ENCODE measurements at regions not wholly inside any gene's neighbourhood (a gene's known extent, or its start where the extent isn't known, plus 50 kb on each side); places are given as distances from the start of the nearest gene placed in this dataset.

DNA sequence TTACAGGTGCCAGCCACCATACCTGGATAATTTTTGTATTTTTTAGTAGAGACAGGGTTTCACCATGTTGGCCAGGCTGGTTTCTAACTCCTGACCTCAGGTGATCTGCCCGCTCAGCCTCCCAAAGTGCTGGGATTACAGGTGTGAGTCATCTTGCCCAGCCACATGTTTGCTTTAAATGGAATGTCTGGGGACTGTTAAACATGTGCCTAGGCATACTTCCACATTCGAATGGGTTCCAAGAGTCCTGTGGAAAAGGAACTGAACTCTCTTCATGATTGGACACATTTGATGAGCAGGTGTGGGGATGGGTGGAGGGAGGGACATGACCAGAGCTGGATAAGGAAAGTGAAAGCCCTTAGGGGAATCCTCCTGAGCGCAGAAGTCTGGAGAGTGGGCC, 58.4 kb upstream of the GREB1L start:
- H3F3A ChIP-seq (replicated peaks; ENCODE audit: insufficient read depth): no peaks in the 10 kb centered on the region
- no peak for DNase-seq
- H3K4me1 ChIP-seq (ENCODE audit: control insufficient read depth in 1 of 2, insufficient read depth in 2 of 2, low read depth in 1 of 2, low read length in 1 of 2): no peaks in the 10 kb centered on the region
- H3K9ac ChIP-seq: no peak overlapping the region
- H3K36me3 ChIP-seq (replicated peaks in 1 of 2; ENCODE audit: control insufficient read depth in 1 of 2, insufficient read depth in 2 of 2, low read length in 1 of 2): no peaks in the 10 kb centered on the region
- H3K4me2 ChIP-seq: no peak overlapping the region
- 20% methylated on average over 3 of the region's 3 CpGs for WGBS (ENCODE audit: low lambda C conversion rate)
- no peak overlapping the region for H3K27ac ChIP-seq (ENCODE audit: low read depth in 2 of 2, low read length in 1 of 2)
- H3K9me3 ChIP-seq: no peaks in the 10 kb centered on the region
- no peak overlapping the region for H3K4me3 ChIP-seq (ENCODE audit: low read depth in 2 of 2, low read length in 1 of 2)
- ChIA-PET POLR2A (no interaction called here), CTCF (interaction anchor here (1.0 to 1.6 kb wide), 2 partner anchors 8 to 12 kb away, joined by 3 to 5 read pairs; no protein-coding TSS in a partner anchor)
- H2AFZ ChIP-seq (ENCODE audit: low read depth): no peak overlapping the region
- H3K79me2 ChIP-seq (ENCODE audit: insufficient read depth): no peaks in the 10 kb centered on the region
- TF ChIP-seq TCF12 (IDR thresholded peaks at IDR 0.05) (0 out of 2 replicates have a peak, but pooled peaks have one; percentile 5), FOXJ3 (CRISPR knock-in tag; IDR thresholded peaks at IDR 0.05) (no peak), CHD2 (IDR thresholded peaks at IDR 0.05; ENCODE audit: low read length, partially characterized antibody) (no peak), ELF1 (IDR thresholded peaks at IDR 0.05) (no peak), RXRA (IDR thresholded peaks at IDR 0.05; ENCODE audit: borderline replicate concordance, low read depth) (no peak), GABPA (IDR thresholded peaks at IDR 0.05; ENCODE audit: low read depth) (no peak), MXI1 (IDR thresholded peaks at IDR 0.05; ENCODE audit: low read depth, low read length) (no peak), SMC3 (IDR thresholded peaks at IDR 0.05; ENCODE audit: low read depth, low read length) (no peak), GATA2 (CRISPR knock-in tag; IDR thresholded peaks at IDR 0.05) (no peak)
- H3K9me2 ChIP-seq: no peaks in the 10 kb centered on the region
- no peaks in the 10 kb centered on the region for H4K20me1 ChIP-seq (ENCODE audit: insufficient read depth)
- no peaks in the 10 kb centered on the region for H3K27me3 ChIP-seq (ENCODE audit: insufficient read depth)

DNA sequence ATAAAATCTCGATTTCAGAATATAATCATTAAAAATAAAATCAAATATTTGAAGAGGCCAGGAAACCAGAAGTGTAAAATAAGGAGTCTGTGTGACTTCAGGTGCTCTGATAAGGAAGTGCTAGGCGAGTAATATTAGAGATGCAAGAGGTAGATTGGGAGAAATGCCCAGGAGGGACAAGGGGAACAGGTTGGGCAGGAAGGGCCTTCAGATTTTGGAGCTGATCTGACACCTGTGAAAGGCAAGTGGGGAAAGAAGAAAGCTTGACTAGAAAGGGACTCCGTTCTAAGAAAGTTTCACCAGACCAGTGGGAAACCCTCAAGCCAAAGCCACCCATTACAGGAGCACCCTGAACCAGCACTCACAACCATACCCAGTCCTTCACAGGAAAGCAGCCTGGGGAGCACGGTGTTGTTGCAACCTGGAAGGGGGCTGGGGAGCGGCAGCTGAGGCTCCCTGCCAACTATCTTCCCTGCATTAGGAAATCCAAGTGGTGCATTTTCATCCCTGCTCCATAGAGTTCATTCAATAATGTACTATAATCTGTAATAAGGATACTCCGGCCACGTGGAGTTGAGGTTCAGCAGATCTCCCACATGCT, 57.5 kb upstream of the GREB1L start:
- H3K9ac ChIP-seq: no peak overlapping the region
- TF ChIP-seq POLR2AphosphoS5 (IDR thresholded peaks at IDR 0.05; ENCODE audit: low read depth, low read length) (no peak), FOXM1 (IDR thresholded peaks at IDR 0.05; ENCODE audit: low read depth) (no peak), EZH2phosphoT487 (IDR thresholded peaks at IDR 0.05; ENCODE audit: borderline replicate concordance, low read depth) (no peak), SIN3A (IDR thresholded peaks at IDR 0.05; ENCODE audit: borderline replicate concordance, low read depth, low read length) (no peak), SMC3 (IDR thresholded peaks at IDR 0.05; ENCODE audit: low read depth, low read length) (no peak), TCF12 (IDR thresholded peaks at IDR 0.05) (no peak), EP300 (IDR thresholded peaks at IDR 0.05; ENCODE audit: borderline replicate concordance in 1 of 2, low read depth in 1 of 2, low read length in 1 of 2) (no peak), RFX5 (IDR thresholded peaks at IDR 0.05; ENCODE audit: low read length) (no peak), MEF2A (IDR thresholded peaks at IDR 0.05; ENCODE audit: borderline replicate concordance, low read depth) (no peak), GATA2 (CRISPR knock-in tag; IDR thresholded peaks at IDR 0.05) (no peak), NRF1 (IDR thresholded peaks at IDR 0.05; ENCODE audit: low read depth, low read length) (no peak), FOXJ3 (CRISPR knock-in tag; IDR thresholded peaks at IDR 0.05) (no peak)
- TF ChIP-seq, protein P1, sequence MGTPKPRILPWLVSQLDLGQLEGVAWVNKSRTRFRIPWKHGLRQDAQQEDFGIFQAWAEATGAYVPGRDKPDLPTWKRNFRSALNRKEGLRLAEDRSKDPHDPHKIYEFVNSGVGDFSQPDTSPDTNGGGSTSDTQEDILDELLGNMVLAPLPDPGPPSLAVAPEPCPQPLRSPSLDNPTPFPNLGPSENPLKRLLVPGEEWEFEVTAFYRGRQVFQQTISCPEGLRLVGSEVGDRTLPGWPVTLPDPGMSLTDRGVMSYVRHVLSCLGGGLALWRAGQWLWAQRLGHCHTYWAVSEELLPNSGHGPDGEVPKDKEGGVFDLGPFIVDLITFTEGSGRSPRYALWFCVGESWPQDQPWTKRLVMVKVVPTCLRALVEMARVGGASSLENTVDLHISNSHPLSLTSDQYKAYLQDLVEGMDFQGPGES (IDR thresholded peaks at IDR 0.05; ENCODE audit: low read depth, low read length): no peak
- TF ChIP-seq, protein P2, sequence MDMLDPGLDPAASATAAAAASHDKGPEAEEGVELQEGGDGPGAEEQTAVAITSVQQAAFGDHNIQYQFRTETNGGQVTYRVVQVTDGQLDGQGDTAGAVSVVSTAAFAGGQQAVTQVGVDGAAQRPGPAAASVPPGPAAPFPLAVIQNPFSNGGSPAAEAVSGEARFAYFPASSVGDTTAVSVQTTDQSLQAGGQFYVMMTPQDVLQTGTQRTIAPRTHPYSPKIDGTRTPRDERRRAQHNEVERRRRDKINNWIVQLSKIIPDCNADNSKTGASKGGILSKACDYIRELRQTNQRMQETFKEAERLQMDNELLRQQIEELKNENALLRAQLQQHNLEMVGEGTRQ (IDR thresholded peaks at IDR 0.05; ENCODE audit: borderline replicate concordance, low read depth, low read length): no peak
- TF ChIP-seq, protein P3, sequence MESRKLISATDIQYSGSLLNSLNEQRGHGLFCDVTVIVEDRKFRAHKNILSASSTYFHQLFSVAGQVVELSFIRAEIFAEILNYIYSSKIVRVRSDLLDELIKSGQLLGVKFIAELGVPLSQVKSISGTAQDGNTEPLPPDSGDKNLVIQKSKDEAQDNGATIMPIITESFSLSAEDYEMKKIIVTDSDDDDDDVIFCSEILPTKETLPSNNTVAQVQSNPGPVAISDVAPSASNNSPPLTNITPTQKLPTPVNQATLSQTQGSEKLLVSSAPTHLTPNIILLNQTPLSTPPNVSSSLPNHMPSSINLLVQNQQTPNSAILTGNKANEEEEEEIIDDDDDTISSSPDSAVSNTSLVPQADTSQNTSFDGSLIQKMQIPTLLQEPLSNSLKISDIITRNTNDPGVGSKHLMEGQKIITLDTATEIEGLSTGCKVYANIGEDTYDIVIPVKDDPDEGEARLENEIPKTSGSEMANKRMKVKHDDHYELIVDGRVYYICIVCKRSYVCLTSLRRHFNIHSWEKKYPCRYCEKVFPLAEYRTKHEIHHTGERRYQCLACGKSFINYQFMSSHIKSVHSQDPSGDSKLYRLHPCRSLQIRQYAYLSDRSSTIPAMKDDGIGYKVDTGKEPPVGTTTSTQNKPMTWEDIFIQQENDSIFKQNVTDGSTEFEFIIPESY (IDR thresholded peaks at IDR 0.05; ENCODE audit: borderline replicate concordance, low read depth): no peak
- H3K9me2 ChIP-seq: 0 out of 2 replicates have a peak, but pooled peaks cover 3% of the 10 kb centered on the region
- no peaks in the 10 kb centered on the region for H3K79me2 ChIP-seq (ENCODE audit: insufficient read depth)
- DNase-seq: no peak
- WGBS (ENCODE audit: low lambda C conversion rate): 34% methylated on average over 7 of the region's 7 CpGs
- no peaks in the 10 kb centered on the region for H3K4me1 ChIP-seq (ENCODE audit: control insufficient read depth in 1 of 2, insufficient read depth in 2 of 2, low read depth in 1 of 2, low read length in 1 of 2)
- no peaks in the 10 kb centered on the region for H3K36me3 ChIP-seq (replicated peaks in 1 of 2; ENCODE audit: control insufficient read depth in 1 of 2, insufficient read depth in 2 of 2, low read length in 1 of 2)
- no peaks in the 10 kb centered on the region for H4K20me1 ChIP-seq (ENCODE audit: insufficient read depth)
- H3K9me3 ChIP-seq: no peaks in the 10 kb centered on the region
- CTCF ChIA-PET: interaction anchor here (0.6 to 1.6 kb wide), 4 partner anchors 7 to 11 kb away, joined by 3 to 5 read pairs (median 3); no protein-coding TSS in a partner anchor
- H3K27ac ChIP-seq (ENCODE audit: low read depth in 2 of 2, low read length in 1 of 2): no peak overlapping the region
- H3K4me3 ChIP-seq (ENCODE audit: low read depth in 2 of 2, low read length in 1 of 2): no peak overlapping the region
- H2AFZ ChIP-seq (ENCODE audit: low read depth): no peak overlapping the region
- H3F3A ChIP-seq (replicated peaks; ENCODE audit: insufficient read depth): no peaks in the 10 kb centered on the region
- no peak overlapping the region for H3K4me2 ChIP-seq
- POLR2A ChIA-PET: no interaction called here
- H3K27me3 ChIP-seq (ENCODE audit: insufficient read depth): no peaks in the 10 kb centered on the region
